GM21786 (cell line): ENCODE measurements at regions not wholly inside any gene's neighbourhood (a gene's known extent, or its start where the extent isn't known, plus 50 kb on each side); places are given as distances from the start of the nearest gene placed in this dataset.
"Not testable (repeated sequence)": the region's sequence is repeated elsewhere in the genome, so short reads cannot be mapped to it uniquely, and the experiment has no call there.

Experiments
- ATAC-seq: cut with Tn5 transposase; IDR thresholded peaks from one replicate; pipeline ENCODE4 v1.9.1; 2021; ENCODE audit not compliant: unreplicated experiment

DNA sequence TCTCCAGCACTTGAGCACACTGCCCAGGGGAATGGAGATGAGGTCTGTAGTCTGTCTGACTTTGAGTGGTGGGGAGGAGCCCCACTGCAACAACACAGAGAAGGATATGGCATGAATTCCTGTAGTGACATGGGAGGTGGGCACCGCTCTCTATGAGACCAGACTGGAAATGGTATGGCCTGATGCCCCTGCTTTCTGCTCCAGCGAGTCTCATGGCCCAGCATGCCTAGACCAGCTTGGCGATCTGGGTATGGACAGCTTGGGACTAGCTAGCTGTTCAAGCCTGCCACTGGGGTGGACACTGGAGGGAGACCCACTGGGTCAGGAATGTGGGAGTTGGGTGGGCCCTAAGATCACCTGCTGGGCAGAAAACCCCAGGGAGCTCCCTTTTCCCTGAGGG, 477.8 kb upstream of the SEL1L start:
- no peak for ATAC-seq

DNA sequence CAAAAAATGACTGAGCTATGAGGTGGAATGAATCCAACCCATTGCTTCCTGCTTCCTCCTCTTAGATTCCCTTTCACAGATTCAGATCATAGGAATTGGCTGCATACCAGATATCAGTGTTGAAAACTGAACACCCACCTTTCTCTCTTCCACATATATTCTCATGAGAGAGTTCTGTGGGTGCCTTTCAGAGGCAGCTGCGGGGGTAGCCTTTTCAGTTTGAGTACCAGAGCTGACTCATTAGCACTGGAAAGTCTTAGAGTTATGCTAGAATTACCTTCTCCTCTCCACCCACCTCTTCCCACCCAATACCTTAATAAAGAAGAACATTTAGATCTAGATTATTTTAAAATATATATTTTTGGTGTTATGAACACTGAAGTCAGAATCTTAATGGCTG, 495.4 kb upstream of the SEL1L start:
- peak; percentile 69 for ATAC-seq

DNA sequence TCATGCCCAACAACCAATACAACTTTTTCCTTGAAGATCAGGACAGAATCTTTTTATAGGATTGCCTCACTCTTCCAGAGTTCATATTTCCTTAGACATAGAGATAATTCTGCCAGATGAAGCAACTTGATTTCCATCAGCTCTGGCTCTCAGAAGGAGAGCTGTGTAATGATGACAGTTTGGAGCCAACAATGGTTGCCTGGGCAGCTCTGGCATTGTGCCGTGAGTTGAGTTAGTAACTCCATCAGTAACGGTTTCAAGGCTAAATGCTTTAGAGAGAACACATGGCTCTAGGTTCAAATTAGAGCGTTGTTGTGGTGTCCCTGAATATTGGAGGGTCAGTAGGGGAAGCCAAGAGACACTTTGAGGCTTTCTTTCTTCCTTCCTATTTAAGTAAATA, 501.7 kb upstream of the SEL1L start:
- ATAC-seq = no peak

DNA sequence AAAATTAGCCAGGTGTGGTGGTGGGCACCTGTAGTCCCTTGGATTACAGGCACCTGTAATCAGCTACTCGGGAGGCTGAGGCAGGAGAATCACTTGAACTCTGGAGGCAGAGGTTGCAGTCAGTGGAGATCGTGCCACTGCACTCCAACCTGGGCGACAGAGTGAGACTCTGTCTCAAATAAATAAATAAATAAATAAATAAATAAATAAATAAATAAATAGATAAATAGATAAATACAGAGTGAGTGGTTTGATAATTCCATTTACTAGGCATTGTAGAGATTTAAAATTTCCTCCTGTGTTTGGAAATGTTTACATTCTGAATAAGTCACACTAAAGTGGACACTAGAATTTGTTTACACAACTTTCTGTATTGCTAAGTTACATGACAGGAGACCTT, 504.4 kb upstream of the SEL1L start:
- ATAC-seq = not testable (repeated sequence)

DNA sequence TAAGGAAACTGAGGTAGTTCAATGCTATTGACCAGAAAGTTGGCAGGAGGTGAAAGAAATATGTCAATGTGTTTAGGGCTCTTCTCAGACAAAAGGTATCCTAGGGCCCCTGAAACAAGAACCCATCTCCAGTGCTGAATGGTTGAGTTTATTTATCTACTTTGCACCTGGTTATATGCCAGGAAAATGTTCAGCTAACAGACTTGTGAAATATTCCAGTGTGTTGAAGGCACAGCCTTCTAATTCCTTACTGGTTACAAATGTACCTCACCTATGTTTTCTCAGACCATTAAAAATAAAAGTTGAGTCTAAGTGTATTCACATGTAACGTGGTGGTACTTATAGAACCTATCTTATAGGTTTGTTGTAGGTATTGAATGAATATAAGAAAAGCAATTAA, 511.7 kb upstream of the SEL1L start:
- ATAC-seq = no peak

DNA sequence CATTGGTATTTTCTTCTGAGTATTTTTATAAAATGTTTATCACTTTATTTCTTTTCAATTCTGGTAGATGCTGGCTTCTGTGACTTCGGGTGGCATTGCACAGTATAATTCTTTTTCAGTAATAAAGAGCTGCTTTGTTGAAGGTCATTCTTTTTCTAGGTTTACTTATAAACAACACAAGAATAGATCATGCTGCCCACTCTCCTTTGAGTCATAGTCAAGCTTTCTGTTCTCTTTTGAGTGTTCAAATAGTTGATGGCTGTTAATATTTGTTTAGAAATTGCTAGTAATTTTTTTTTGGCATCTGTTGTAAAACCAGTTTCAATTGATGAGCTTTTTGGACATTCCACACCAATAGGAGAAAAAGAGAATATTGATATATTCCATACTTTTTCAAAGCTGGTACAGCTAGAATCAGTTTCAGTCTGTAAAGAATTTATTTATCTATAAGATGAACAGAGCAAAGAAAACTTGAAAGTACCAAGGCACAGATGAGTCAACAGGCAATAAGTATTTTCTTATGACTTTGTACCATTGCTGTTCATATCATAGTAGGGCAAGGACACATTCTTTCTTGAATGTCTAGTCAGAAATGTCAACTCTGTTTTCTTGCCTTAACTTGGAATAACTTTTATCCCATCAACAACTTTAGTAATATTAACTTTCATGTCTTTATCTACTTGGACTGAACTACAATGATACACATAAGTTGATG, 513.0 kb upstream of the SEL1L start:
- peak; percentile 67 for ATAC-seq

DNA sequence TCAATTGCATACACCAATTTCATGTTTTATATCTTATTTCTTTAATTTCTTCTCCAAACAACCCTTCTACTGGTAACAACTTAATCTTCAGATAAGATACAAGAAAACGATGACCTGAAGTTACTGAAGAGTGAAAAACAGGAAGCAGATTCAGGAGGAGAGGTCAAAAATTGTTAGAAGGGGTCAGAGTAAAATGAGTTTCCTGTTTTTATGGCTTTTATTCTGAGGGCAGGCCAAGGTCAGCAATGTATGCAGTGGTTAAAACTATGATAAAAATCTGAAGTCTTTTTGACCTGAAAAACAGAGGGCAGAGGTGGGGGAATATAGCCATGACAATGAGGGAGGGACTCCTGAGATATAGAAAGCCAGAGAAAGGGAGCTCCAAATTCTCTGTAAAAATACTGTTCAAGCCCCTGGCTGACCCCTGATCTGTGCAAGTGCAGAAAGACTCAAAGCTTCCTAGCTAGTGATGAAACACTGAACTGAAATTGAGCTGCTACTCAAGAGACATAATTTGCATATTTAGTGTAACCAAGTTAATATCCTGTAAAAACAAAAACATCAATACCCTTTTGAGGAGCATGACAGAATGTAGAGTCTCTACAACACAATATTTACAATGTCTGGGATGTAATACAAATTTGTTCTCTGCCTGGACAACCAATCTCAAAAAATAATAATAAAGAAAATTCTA, 514.3 kb upstream of the SEL1L start:
- peak; percentile 56 for ATAC-seq

DNA sequence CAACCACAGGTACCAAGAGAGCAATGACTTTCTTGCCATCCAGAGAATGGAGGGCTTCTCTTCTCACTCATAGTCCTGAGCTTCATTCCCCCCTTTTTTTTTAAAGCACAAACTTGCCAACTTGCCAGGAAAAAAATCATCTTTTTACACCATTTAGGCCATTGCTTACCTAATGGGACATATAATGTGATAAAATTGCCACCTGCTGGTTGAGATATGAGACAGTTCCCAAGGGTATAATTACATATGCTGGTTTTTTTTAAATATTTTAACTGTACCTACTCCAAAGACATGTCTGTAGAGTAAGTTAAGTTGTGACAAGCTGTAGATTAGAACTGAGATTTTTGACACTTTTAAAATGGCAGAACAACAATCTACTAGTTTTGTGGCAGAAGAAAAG, 519.1 kb upstream of the SEL1L start:
- peak; percentile 29 for ATAC-seq

DNA sequence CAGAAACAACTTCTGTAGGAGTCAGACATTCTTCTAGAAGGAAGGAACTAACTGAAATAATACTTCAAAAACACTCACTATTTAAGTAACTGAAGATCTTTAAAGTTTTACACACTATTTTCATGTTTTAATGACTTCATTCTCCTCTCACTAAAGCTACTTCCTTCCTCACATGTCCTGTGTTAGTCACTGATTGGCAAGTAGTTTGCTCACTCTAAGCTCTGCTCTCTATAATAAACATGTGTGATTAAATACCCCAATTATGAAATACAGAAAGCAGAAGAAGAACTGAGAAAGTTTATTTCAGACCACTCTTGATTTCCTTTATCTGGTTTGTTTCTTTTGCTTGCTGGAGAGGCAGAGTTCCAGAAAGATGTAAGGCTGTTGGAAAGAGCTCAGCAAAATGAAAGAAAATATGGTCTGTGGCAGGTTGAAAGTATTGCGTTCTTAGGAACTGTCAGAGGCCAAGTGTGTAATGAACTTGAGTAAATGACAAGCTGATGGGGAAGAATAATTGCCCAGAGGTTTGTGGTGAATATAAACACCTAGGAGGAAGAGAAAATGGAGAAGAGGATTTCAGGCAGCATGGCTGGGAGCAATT, 522.0 kb upstream of the SEL1L start:
- peak; percentile 51 for ATAC-seq

DNA sequence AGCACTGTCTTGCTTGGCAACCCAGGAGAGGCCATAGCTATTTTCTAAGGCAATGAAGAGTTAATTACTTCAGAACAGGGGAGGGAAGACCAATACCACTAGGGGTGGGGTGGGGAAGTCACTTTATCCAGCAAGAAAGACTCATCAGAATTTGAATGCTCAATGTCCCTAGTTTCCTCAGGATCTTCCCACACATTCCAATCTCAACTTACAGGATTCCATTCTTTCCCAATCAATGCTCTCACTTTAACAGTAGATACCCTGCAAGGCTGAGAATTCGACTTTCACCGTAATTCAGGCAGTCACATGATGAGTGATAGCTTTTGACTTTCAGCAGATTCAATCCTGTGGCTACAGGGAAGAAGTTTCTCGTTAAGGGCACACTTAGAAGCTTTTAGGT, 526.6 kb upstream of the SEL1L start:
- ATAC-seq = no peak

DNA sequence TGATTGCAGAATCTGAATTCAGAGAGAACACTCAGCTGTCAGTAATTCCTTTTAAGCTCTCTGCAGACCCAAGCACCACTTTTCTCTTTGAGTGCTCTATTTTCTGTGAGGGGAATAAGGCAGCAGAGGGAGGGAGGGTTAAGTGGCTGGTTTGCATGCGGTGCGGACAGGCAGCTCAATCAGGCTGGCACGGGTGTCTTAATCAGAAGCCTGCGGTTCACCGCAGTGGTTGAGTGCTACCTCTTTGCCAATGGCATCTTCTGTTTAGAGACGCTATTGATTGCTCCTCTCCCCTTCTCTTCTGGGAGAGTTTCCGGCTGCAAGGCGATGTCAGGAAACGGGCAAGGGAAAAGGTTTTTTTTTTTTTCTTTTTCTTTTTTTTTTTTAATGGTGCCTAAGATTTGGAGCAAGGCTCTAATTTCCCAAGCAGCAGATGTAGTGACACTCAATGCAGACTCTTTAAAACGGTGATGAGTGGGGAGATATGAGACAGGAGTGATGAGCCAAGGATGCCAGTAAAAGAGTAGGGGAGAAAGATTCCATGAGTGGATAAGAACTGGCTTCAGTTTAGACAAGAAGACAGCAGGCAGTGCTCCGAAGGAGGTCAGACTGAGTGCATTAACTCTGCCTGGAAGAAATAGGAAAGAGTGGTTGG, 533.7 kb upstream of the SEL1L start:
- no peak for ATAC-seq

DNA sequence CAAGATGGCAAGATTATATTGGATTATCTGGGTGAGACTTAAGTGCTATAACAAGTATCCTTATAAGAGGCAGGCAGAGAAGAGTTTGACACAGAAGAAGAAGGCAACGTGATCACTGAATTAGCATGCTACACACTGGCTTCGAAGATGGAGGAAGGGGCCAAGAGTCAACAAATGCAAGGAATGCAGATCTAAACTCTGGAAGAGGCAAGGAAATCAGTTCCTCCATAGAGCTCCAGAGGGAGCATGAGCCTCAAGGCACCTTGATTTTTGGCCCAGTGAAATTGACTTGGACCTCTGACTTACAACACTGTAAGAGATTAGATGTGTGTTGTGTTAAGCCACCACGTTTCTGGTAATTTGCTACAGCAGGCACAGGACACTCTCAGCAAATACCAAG, 536.4 kb upstream of the SEL1L start:
- ATAC-seq = no peak

DNA sequence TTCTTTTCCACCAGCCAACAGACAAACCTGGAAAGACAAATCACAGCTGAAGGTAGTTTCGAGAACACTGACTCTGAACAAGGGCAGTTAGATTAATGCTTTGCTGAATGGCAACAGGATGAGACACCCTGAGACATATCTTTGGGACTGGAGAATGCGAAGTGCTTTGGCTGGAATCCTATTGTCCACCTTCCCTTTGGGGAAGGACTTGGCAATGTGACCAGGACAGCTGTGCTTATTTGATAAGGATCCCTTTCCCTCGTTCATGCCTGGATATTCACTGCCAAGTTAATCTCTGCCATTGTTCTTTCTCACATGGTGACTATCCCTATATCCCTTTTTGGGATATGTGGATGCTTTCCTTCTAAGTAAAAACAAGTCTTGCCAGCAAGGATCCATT, 537.1 kb upstream of the SEL1L start:
- ATAC-seq = no peak

DNA sequence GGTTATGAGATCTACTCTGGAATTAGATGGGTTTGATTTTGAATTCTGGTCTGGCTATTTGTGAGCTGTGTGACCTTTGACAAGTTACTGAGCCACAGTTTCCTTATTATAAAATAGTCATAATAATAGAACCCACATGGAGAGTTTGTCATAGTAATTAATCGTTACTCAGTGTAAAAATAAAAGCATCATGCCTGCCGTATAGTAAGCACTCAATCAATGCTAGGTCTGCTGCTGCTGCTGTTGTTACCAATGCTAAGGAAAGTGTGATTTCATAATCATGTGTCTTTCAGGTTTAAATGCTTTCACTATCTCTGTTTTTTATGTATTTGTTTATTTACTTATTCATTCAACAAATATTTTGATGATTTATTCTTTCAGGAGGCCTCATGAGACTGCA, 539.9 kb upstream of the SEL1L start:
- no peak for ATAC-seq

DNA sequence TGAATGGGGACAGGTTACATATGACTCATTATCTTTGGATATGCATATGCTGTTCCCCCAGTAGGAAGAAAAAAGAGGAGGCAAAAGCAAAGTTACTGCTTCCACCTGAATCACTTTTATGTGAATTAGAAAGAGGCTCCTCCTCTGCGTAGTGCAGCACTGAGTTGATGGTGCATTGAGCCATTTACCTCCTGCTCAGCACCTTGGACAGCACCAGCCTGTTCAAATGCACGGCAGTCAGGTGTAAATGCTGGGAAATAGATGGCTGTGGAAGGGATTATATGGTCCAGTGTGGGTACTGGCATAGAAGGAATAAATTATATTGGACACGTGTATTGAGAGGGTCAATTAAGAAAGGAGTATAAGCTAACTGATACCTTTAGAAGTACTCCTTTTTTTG, 541.9 kb upstream of the SEL1L start:
- ATAC-seq = no peak

DNA sequence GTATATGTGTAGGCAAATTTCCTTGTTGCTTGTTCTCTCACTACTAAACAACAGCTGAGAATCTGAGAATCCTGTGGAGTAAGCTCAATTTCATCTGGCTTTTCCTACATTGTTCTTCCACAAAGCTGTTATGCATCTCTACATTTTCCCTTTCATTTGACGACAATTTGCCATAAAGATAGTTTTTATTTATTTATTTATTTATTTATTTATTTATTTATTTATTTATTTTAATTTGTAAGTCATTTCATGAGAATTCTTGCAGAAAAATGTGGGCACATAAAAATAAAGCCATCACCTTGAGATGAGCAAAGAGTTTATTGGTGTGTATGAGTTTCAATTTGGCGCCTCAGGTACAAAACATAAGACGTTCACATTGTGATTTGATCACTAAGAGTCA, 545.9 kb upstream of the SEL1L start:
- no peak for ATAC-seq

DNA sequence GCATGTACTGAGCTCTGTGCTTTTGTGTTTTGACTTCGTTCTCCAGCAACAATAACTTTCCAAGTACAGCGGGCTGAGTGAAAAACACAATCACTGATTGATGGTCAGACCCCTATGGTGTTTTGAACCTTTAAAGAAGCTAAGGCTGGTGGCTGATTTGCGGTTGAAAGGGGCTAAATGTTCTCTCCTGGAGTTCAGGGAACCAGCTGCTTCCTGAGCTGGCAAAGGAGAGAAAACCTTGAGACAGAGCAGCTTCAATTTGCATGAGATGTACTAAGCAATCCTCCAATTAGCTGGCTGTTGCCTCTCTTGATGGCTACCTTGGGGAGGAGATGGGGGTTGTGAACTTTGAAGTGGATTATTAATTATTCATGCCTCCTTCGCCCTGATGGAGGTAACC, 546.7 kb upstream of the SEL1L start:
- no peak for ATAC-seq

DNA sequence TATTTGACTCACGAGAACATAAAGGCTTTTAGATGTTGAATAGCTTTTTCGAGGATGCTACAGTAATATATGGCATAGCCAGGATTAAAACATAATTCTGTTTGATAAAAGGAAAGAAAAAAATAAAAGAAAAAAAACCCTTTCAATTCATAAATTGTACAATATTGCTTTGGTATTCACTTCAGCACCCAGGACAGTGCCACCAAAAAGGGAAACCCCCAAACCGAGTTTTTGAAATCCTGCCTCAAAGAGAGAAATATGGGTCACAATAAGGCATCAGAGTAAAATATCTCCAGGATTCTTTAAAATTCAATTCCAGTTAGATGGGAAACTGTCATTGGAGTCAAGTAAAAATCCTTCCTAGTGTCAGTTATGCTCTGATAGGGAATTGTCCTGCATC, 551.2 kb upstream of the SEL1L start:
- no peak for ATAC-seq

DNA sequence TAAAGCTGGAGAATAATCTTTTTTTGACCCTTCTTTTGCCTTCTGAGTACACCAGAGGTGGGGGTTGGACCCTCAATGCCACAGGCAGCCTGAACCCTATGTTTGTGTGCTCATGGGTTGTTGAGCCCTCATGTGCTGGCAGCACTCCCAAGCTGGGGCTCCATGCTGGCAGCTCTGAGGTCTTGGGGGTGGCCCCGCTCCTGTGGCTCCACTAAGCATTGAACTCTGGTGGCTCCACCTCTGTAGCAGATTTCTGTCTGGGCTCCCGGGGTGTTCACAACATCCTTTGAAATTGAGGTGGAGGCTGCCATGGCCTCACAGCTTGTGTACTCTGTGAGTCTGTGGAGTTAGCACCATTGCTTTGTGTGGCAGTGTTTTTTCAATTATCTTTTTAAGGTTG, 557.4 kb upstream of the SEL1L start:
- ATAC-seq = no peak

DNA sequence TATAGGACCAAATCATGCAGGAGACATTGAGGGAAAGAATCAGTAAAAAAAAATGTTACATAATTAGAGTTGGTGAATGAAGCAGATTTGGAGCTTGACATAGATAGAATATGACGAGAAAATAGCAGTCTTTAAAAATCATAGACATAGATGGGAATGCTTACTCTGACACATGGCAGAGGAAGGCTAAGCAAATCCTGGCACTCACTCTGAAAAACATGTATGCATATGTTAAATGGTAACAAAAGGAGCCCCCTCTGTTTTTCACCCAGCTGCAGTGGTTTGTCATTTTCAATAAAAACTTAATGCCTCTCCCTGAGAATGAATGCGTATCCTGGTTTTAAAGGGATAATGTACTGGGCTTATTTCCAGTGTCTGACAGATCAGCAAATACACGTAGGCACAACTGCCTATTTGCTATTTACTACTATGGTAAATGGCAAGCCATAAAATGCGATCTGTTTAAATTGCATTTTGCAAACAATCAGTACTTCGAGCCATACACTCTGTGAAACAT, 561.2 kb upstream of the SEL1L start:
- no peak for ATAC-seq

DNA sequence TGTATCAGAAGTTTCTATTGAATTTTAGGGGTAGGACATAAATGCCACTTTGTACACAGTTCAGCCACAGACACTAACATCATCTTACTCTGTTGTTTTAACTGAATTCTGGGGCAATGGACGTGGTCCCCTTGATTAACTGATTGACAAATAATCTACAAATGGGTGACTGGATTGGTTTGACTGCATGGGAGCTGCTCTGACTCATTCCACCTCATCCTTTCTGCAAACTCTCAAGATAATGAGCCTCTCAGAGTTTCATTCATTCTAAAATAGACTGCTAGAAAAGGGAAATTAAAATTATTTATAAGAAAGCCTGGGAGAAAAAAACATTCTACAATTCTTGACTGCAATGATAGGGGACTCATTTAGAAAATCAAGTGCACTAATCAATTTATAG, 570.4 kb upstream of the SEL1L start:
- ATAC-seq = no peak
